IMR-90 (cell line): ENCODE measurements at regions not wholly inside any gene's neighbourhood (a gene's known extent, or its start where the extent isn't known, plus 50 kb on each side); places are given as distances from the start of the nearest gene placed in this dataset.

Experiments
- ATAC-seq: fragments of 200-7000 bp; cut with Tn5 transposase; 2 replicates; pipeline ENCODE4 v1.9.1; 2020; ENCODE audit warnings: low read depth, mild to moderate bottlenecking, moderate library complexity
- BruUV-seq: library from RNA; stranded (reverse); fragments of 400-500 nt; replicated peaks from 2 replicates; lab custom pipeline; 2021; lab: Mats Ljungman, UMichigan
- CTCF ChIA-PET: fragments of 300-600 bp; formaldehyde crosslinking; extraction: SDS; loops from one replicate; lab custom pipeline; 2021; ENCODE audit warnings: antibody characterized with exemption; lab: Yijun Ruan, JAX
- POLR2A ChIA-PET: fragments of 300-600 bp; sonication (Branson Sonifier 250); formaldehyde crosslinking; loops from one replicate; lab custom pipeline; 2022; ENCODE audit warnings: antibody characterized with exemption; ENCODE audit not compliant: unreplicated experiment; lab: Charles Lee
- DNase-seq: peaks from one replicate; pipeline ENCODE4 v3.0.0; 2013
- H2AFZ ChIP-seq: replicated peaks from 2 replicates; pipeline ENCODE3; 2013; ENCODE audit warnings: low read length, mild to moderate bottlenecking; ENCODE audit not compliant: poor library complexity
- H2AK5ac ChIP-seq: 2 replicates; pipeline ENCODE4 v1.6.1; 2013; ENCODE audit warnings: low read depth, low read length, inconsistent platforms
- H2AK9ac ChIP-seq: replicated peaks from 2 replicates; pipeline ENCODE3; 2013; ENCODE audit warnings: mild to moderate bottlenecking, low read depth, low read length, moderate library complexity; ENCODE audit not compliant: poor library complexity
- H2BK120ac ChIP-seq: 2 replicates; pipeline ENCODE4 v1.6.1; 2013; ENCODE audit warnings: low read depth, low read length, inconsistent platforms
- H2BK15ac ChIP-seq: 3 replicates; pipeline ENCODE4 v1.6.1; 2013; ENCODE audit warnings: low read depth, low read length, inconsistent platforms
- H2BK20ac ChIP-seq: 2 replicates; pipeline ENCODE4 v1.6.1; 2013; ENCODE audit warnings: low read depth, mild to moderate bottlenecking, inconsistent platforms, low read length, moderate library complexity
- H2BK5ac ChIP-seq: 2 replicates; pipeline ENCODE4 v1.6.1; 2013; ENCODE audit warnings: mild to moderate bottlenecking, low read depth, low read length, inconsistent platforms; ENCODE audit not compliant: poor library complexity, severe bottlenecking
- H3K14ac ChIP-seq: replicated peaks from 2 replicates; pipeline ENCODE4 v1.6.1; 2013; ENCODE audit warnings: low read depth, low read length, inconsistent platforms
- H3K18ac ChIP-seq: 2 replicates; pipeline ENCODE4 v1.6.1; 2013; ENCODE audit warnings: low read depth, low read length, control low read depth
- H3K23ac ChIP-seq: 2 replicates; pipeline ENCODE4 v1.6.1; 2013; ENCODE audit warnings: low read depth, low read length, inconsistent platforms
- H3K27ac ChIP-seq: 2 replicates; pipeline ENCODE4 v1.5.1; 2013; ENCODE audit warnings: mild to moderate bottlenecking, control low read depth, low read length; ENCODE audit not compliant: insufficient read depth
- H3K27me3 ChIP-seq: 2 replicates; pipeline ENCODE4 v1.6.1; 2013; ENCODE audit warnings: low read length; ENCODE audit not compliant: control insufficient read depth, insufficient read depth
- H3K36me3 ChIP-seq: 2 replicates; pipeline ENCODE4 v1.6.1; 2013; ENCODE audit warnings: low read length, mixed read lengths; ENCODE audit not compliant: control insufficient read depth, insufficient read depth
- H3K4ac ChIP-seq: 2 replicates; pipeline ENCODE4 v1.6.1; 2013; ENCODE audit warnings: low read depth, low read length, inconsistent platforms
- H3K4me1 ChIP-seq: 2 replicates; pipeline ENCODE4 v1.6.1; 2013; ENCODE audit warnings: low read length, mixed read lengths; ENCODE audit not compliant: control insufficient read depth, insufficient read depth
- H3K4me2 ChIP-seq: 2 replicates; pipeline ENCODE4 v1.6.1; 2013; ENCODE audit warnings: low read depth, mild to moderate bottlenecking, control low read depth, low read length, moderate library complexity
- H3K4me3 ChIP-seq: 2 replicates; pipeline ENCODE4 v1.5.1; 2013; ENCODE audit warnings: low read depth, mild to moderate bottlenecking, control low read depth, low read length, moderate library complexity; ENCODE audit not compliant: insufficient read depth
- H3K56ac ChIP-seq: 2 replicates; pipeline ENCODE4 v1.6.1; 2013; ENCODE audit warnings: low read length, inconsistent platforms; ENCODE audit not compliant: insufficient read depth; ENCODE audit errors: extremely low read depth
- H3K79me1 ChIP-seq, 2 experiments: 2 replicates each; pipeline ENCODE4 v1.6.1; 2013; ENCODE audit warnings: low read length in 2 of 2, inconsistent platforms in 1 of 2, low read depth in 1 of 2
- H3K9ac ChIP-seq: 2 replicates; pipeline ENCODE4 v1.6.1; 2013; ENCODE audit warnings: low read depth, low read length, control low read depth
- H3K9me1 ChIP-seq: 2 replicates; pipeline ENCODE4 v1.6.1; 2013; ENCODE audit warnings: low read length, inconsistent platforms; ENCODE audit not compliant: insufficient read depth
- H3K9me3 ChIP-seq: 2 replicates; pipeline ENCODE4 v1.6.1; 2013; ENCODE audit warnings: low read length; ENCODE audit not compliant: control insufficient read depth, insufficient read depth
- H4K20me1 ChIP-seq: 2 replicates; pipeline ENCODE4 v1.6.1; 2013; ENCODE audit warnings: low read length, inconsistent platforms; ENCODE audit not compliant: insufficient read depth
- H4K5ac ChIP-seq: 2 replicates; pipeline ENCODE4 v1.6.1; 2013; ENCODE audit warnings: mild to moderate bottlenecking, low read depth, low read length, control low read depth
- H4K8ac ChIP-seq, 2 experiments: 2 replicates each; pipeline ENCODE4 v1.6.1; 2013; ENCODE audit warnings: low read depth in 2 of 2, low read length in 2 of 2, control low read depth in 1 of 2, inconsistent platforms in 1 of 2
- H4K91ac ChIP-seq: 2 replicates; pipeline ENCODE4 v1.6.1; 2013; ENCODE audit warnings: low read depth, low read length, inconsistent platforms; ENCODE audit not compliant: insufficient read depth
- BHLHE40 ChIP-seq: fragments of 150-350 bp; IDR thresholded peaks from 2 replicates; pipeline ENCODE4 v1.6.1; 2016; ENCODE audit warnings: mild to moderate bottlenecking, low read depth, low read length
- CEBPB ChIP-seq: IDR thresholded peaks from 2 replicates; pipeline ENCODE4 v1.6.1; 2012; ENCODE audit warnings: low read depth, low read length, improper control_type of control experiment
- MAFK ChIP-seq: IDR thresholded peaks from 2 replicates; pipeline ENCODE4 v1.6.1; 2012; ENCODE audit warnings: low read depth, low read length, improper control_type of control experiment
- MAZ ChIP-seq: IDR thresholded peaks from 2 replicates; pipeline ENCODE4 v1.6.1; 2012; ENCODE audit warnings: low read depth, mild to moderate bottlenecking, low read length, improper control_type of control experiment, moderate library complexity, borderline replicate concordance
- NFE2L2 ChIP-seq: fragments of 150-350 bp; IDR thresholded peaks from 2 replicates; pipeline ENCODE4 v1.6.1; 2016; ENCODE audit warnings: low read depth, mild to moderate bottlenecking, low read length
- POLR2A ChIP-seq: IDR thresholded peaks from 2 replicates; pipeline ENCODE4 v1.6.1; 2012; ENCODE audit warnings: mild to moderate bottlenecking, low read depth, low read length
- RAD21 ChIP-seq: IDR thresholded peaks from 2 replicates; pipeline ENCODE4 v1.6.1; 2012; ENCODE audit warnings: low read length, improper control_type of control experiment
- RCOR1 ChIP-seq: IDR thresholded peaks from 2 replicates; pipeline ENCODE4 v1.6.1; 2012; ENCODE audit warnings: mild to moderate bottlenecking, low read length, improper control_type of control experiment; ENCODE audit not compliant: insufficient replicate concordance
- RFX5 ChIP-seq: IDR thresholded peaks from 2 replicates; pipeline ENCODE4 v1.8.0; 2012; ENCODE audit warnings: low read depth, mild to moderate bottlenecking, low read length, moderate library complexity
- SMC3 ChIP-seq: fragments of 150-350 bp; IDR thresholded peaks from 2 replicates; pipeline ENCODE4 v1.6.1; 2016; ENCODE audit warnings: low read depth, mild to moderate bottlenecking, antibody characterized with exemption, low read length, moderate library complexity
- WGBS, 2 experiments: methylation state at CpG; one replicate each; pipeline versions ENCODE4 v1.1.5 to v1.1.7; 2013; ENCODE audit warnings: missing lambda C conversion rate in 2 of 2; ENCODE audit not compliant: insufficient read length in 1 of 2; ENCODE audit errors: extremely low coverage in 2 of 2; 5-methylcytosine and 5-hydroxymethylcytosine counted together
- dilution Hi-C: fragments of 300-500 bp; cut with HindIII; formaldehyde crosslinking; loops from one replicate; pipeline ENCODE4 v1.14.3; 2018; ENCODE audit warnings: low sequenced_read_pairs; ENCODE audit not compliant: unreplicated experiment
- in situ Hi-C: fragments of 300-500 bp; cut with MboI; formaldehyde crosslinking; loops from 3 replicates; pipeline ENCODE4 v1.14.3; 2019; ENCODE audit warnings: low sequenced_read_pairs, inconsistent platforms, mixed read lengths
- intact Hi-C: fragments of 100-400 bp; cut with micrococcal nuclease; formaldehyde crosslinking; loops from 2 replicates; pipeline ENCODE4 v1.10.0; 2022
- TF ChIP-seq, protein P1 (sequence below): fragments of 150-350 bp; IDR thresholded peaks from 2 replicates; pipeline ENCODE4 v1.6.1; 2017; ENCODE audit warnings: mild to moderate bottlenecking, antibody characterized with exemption, low read length, low read depth
- TF ChIP-seq, protein P2 (sequence below): fragments of 150-350 bp; IDR thresholded peaks from 2 replicates; pipeline ENCODE4 v1.6.1; 2016; ENCODE audit warnings: low read depth, mild to moderate bottlenecking, low read length, moderate library complexity, borderline replicate concordance
- TF ChIP-seq, protein P3 (sequence below): conservative IDR thresholded peaks from 2 replicates; pipeline ENCODE4 v1.5.1; 2012; ENCODE audit warnings: mild to moderate bottlenecking, low read depth, low read length, improper control_type of control experiment

DNA sequence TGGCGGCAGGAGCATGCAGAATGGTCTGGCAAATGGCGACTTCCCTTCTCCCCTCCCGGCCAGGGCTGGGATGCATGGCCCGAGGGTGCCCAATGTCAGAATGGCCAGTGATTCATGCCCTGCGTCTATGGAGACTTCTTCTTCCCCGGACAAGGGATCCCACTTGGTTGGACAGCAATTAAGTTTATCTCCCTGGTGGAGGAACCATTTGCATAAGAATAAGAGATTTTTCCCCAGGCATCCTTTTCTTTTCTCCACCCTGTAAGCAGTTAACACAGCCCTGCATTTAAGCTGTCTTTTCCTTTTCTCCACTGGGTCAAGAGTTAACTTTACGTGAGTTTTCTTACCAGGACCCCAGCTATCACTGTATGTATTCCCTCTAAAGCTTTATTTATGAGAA, 856.6 kb downstream of the GLUD2 start:
- no peak overlapping the region for H3K14ac ChIP-seq
- dilution Hi-C loops: no loop called here
- H3K18ac ChIP-seq: no peak overlapping the region
- H2AK9ac ChIP-seq: no peak overlapping the region
- WGBS, 2 experiments: no CpG with 5 or more reads among the region's 7 CpGs
- H3K4me1 ChIP-seq: no peaks in the 10 kb centered on the region
- ChIA-PET POLR2A (no interaction called here), CTCF (no interaction called here)
- TF ChIP-seq, protein P1, sequence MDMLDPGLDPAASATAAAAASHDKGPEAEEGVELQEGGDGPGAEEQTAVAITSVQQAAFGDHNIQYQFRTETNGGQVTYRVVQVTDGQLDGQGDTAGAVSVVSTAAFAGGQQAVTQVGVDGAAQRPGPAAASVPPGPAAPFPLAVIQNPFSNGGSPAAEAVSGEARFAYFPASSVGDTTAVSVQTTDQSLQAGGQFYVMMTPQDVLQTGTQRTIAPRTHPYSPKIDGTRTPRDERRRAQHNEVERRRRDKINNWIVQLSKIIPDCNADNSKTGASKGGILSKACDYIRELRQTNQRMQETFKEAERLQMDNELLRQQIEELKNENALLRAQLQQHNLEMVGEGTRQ: no peak
- TF ChIP-seq MAFK (no peak), CEBPB (no peak), SMC3 (no peak), POLR2A (no peak), NFE2L2 (no peak), RCOR1 (no peak), RFX5 (no peak), MAZ (no peak), BHLHE40 (no peak), RAD21 (no peak)
- TF ChIP-seq, protein P2, sequence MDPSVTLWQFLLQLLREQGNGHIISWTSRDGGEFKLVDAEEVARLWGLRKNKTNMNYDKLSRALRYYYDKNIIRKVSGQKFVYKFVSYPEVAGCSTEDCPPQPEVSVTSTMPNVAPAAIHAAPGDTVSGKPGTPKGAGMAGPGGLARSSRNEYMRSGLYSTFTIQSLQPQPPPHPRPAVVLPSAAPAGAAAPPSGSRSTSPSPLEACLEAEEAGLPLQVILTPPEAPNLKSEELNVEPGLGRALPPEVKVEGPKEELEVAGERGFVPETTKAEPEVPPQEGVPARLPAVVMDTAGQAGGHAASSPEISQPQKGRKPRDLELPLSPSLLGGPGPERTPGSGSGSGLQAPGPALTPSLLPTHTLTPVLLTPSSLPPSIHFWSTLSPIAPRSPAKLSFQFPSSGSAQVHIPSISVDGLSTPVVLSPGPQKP: no peak
- TF ChIP-seq, protein P3, sequence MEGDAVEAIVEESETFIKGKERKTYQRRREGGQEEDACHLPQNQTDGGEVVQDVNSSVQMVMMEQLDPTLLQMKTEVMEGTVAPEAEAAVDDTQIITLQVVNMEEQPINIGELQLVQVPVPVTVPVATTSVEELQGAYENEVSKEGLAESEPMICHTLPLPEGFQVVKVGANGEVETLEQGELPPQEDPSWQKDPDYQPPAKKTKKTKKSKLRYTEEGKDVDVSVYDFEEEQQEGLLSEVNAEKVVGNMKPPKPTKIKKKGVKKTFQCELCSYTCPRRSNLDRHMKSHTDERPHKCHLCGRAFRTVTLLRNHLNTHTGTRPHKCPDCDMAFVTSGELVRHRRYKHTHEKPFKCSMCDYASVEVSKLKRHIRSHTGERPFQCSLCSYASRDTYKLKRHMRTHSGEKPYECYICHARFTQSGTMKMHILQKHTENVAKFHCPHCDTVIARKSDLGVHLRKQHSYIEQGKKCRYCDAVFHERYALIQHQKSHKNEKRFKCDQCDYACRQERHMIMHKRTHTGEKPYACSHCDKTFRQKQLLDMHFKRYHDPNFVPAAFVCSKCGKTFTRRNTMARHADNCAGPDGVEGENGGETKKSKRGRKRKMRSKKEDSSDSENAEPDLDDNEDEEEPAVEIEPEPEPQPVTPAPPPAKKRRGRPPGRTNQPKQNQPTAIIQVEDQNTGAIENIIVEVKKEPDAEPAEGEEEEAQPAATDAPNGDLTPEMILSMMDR: no peak
- peaks cover 2% of the 10 kb centered on the region; the same call in 1 of the 2 replicates for H3K9me3 ChIP-seq
- H2BK120ac ChIP-seq: no peak overlapping the region
- no peaks in the 10 kb centered on the region for H3K79me1 ChIP-seq
- H3K36me3 ChIP-seq: no peaks in the 10 kb centered on the region
- H4K8ac ChIP-seq: no peak overlapping the region
- no peak overlapping the region for H3K4ac ChIP-seq
- no peaks in the 10 kb centered on the region for H4K20me1 ChIP-seq
- no peak overlapping the region for H3K9ac ChIP-seq
- no peak overlapping the region for H2AK5ac ChIP-seq
- no peak overlapping the region for H2BK15ac ChIP-seq
- intact Hi-C loops: no loop called here
- BruUV-seq: no TSS peak
- no peak for DNase-seq
- no peaks in the 10 kb centered on the region for H3K9me1 ChIP-seq
- H3K27ac ChIP-seq: no peak overlapping the region
- no peak overlapping the region for H4K5ac ChIP-seq
- H3K4me3 ChIP-seq: no peak overlapping the region
- in situ Hi-C loops: no loop called here
- no peak overlapping the region for H2BK20ac ChIP-seq
- H4K91ac ChIP-seq: no peak overlapping the region
- H3K56ac ChIP-seq: no peak overlapping the region
- no peak overlapping the region for H2AFZ ChIP-seq
- ATAC-seq: no peak
- H3K4me2 ChIP-seq: no peak overlapping the region
- H3K23ac ChIP-seq: no peak overlapping the region
- H3K27me3 ChIP-seq: no peaks in the 10 kb centered on the region
- H2BK5ac ChIP-seq: no peak overlapping the region
